ENCODE measurements at regions not wholly inside any gene's neighbourhood (a gene's known extent, or its start where the extent isn't known, plus 50 kb on each side); places are given as distances from the start of the nearest gene placed in this dataset.
"Not testable (repeated sequence)": the region's sequence is repeated elsewhere in the genome, so short reads cannot be mapped to it uniquely, and the experiment has no call there.

DNA sequence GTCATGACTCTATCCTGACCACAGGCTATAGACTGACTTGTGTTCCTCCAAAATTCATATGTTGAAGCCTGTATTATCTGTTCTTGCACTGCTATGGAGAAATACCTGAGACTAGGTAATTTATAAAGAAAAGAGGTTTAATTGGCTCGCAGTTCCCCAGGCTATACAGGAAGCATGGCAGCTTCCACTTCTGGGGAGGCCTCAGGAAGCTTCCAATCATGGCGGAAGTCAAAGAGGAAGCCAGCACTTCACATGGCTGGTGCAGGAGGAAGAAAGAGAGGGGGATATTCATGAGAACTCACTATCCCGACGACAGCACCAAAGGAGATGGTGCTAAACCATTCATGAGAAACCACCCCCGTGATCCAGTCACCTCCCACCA lies 84.3 kb upstream of the KDM7A start:
- no peak overlapping the region for H3K27ac ChIP-seq (replicated peaks in 1 of 4)
- no peaks in the 10 kb centered on the region for H3K4me1 ChIP-seq
- H3K36me3 ChIP-seq = no peaks in the 10 kb centered on the region
- TF ChIP-seq CTCF (IDR thresholded peaks at IDR 0.05) (no peak), EP300 (IDR thresholded peaks at IDR 0.05) (no peak), POLR2A (IDR thresholded peaks at IDR 0.05; ENCODE audit: low read depth) (no peak), POLR2AphosphoS5 (IDR thresholded peaks at IDR 0.05) (no peak)
- no peak for DNase-seq (ENCODE audit: extremely low spot score)
- intact Hi-C loops (cut with DNase I) = no loop called here
- H3K9me3 ChIP-seq = no peaks in the 10 kb centered on the region
- H3K27me3 ChIP-seq = no peaks in the 10 kb centered on the region
- 70% methylated on average over 5 of the region's 5 CpGs for WGBS
- no peak overlapping the region for H3K4me3 ChIP-seq

GRCh38 chr7:140260352-140261104 lies 83.7 kb upstream of the KDM7A start:
- 47% methylated on average over 10 of the region's 10 CpGs for WGBS
- TF ChIP-seq CTCF (IDR thresholded peaks at IDR 0.05) = no peak
- no peak for TF ChIP-seq POLR2AphosphoS5 (IDR thresholded peaks at IDR 0.05)
- TF ChIP-seq EP300 (IDR thresholded peaks at IDR 0.05) = no peak
- no peaks in the 10 kb centered on the region for H3K4me1 ChIP-seq
- no peak overlapping the region for H3K4me3 ChIP-seq
- no peaks in the 10 kb centered on the region for H3K36me3 ChIP-seq
- no peaks in the 10 kb centered on the region for H3K9me3 ChIP-seq
- H3K27me3 ChIP-seq = no peaks in the 10 kb centered on the region
- no peak overlapping the region for H3K27ac ChIP-seq (replicated peaks in 1 of 4)
- intact Hi-C loops (cut with DNase I) = no loop called here
- no peak for DNase-seq (ENCODE audit: extremely low spot score)

DNA sequence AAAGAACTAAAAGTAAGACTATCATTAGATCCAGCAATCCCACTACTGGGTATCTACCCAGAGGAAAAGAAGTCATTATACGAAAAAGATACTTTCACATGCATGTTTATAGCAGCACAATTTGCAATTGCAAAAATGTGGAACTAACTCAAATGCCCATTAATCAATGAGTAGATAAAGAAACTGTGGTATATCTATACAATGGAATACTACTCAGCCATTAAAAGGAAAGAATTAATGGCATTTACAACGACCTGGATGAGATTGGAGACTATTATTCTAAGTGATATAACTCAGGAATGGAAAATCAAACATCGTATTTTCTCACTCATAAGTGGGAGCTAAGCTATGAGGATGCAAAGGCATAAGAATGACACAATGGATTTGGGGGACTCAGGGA lies 80.5 kb upstream of the KDM7A start:
- not testable (repeated sequence) for H3K9me3 ChIP-seq

DNA sequence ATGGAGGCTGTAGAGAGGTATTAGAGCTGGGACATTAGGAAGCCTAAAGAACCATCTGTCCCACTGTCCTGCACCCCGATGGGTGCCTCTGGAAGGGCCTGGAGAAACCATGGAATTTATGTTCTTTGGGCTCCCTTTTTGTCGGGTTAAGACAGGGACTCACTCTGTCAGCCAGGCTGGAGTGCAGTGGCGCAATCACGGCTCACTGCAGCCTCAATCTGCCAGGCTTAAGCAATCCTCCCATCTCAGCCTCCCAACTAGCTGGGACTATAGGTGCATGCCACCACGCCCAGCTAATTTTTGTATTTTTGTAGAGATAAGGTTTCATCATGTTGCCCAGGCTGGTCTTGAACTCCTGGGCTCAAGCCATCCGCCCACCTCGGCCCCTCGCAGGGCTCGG lies 78.2 kb upstream of the KDM7A start:
- H3K36me3 ChIP-seq; H3K4me3 ChIP-seq; H3K27me3 ChIP-seq; H3K4me1 ChIP-seq; intact Hi-C loops (cut with DNase I); DNase-seq (ENCODE audit: extremely low spot score); H3K27ac ChIP-seq (replicated peaks in 1 of 4); H3K9me3 ChIP-seq: not testable (repeated sequence)
- WGBS = 90% methylated on average over 9 of the region's 9 CpGs

More for the DNA sequence above, 80.5 kb upstream of the KDM7A start:
- H3K4me1 ChIP-seq; intact Hi-C loops (cut with DNase I); DNase-seq (ENCODE audit: extremely low spot score); H3K4me3 ChIP-seq; H3K36me3 ChIP-seq; H3K27ac ChIP-seq (replicated peaks in 1 of 4); H3K27me3 ChIP-seq: not testable (repeated sequence)
- 84% methylated on average over 3 of the region's 3 CpGs for WGBS

DNA sequence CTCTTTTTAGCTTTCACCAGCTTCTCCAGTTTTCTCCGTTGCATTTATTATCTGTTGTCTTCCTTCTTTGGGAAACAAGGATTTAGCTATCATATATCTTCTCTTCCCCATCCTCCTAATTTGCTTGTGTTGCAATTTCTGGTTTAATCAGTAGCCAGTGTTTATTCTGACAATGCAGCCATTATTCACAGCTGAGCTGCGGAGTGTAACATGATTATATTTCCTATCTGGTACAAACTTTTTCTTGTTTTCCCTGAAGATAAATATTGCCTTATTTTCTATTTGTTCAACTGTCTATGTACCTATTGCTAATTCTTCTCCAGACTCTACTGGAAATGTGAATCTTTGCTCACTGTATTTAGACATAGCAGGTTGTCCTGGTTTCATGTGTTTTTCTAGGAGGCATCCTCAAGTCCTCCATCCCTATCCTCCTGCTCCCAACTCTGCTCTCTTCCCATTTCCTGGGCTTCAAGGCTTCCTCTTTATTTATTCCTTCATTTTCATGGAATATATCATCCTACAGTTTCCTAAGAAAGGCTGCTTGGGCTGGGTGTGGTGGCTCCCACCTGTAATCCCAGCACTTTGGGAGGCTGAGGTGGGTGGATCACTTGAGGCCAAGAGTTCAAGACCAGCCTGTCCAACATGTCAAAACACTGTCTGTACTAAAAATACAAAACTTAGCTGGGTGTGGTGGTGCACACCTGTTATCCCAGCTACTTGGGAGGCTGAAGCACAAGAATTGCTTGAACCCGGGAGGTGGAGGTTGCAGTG lies 72.4 kb upstream of the KDM7A start:
- intact Hi-C loops (cut with DNase I) = no loop called here
- no peak overlapping the region for H3K4me3 ChIP-seq
- no peaks in the 10 kb centered on the region for H3K36me3 ChIP-seq
- TF ChIP-seq POLR2A (IDR thresholded peaks at IDR 0.05; ENCODE audit: low read depth) = no peak
- WGBS = 83% methylated on average over 3 of the region's 3 CpGs
- H3K27ac ChIP-seq (replicated peaks in 1 of 4) = no peak overlapping the region
- DNase-seq (ENCODE audit: extremely low spot score) = no peak
- H3K4me1 ChIP-seq = no peaks in the 10 kb centered on the region
- no peaks in the 10 kb centered on the region for H3K27me3 ChIP-seq
- no peaks in the 10 kb centered on the region for H3K9me3 ChIP-seq

- no peak overlapping the region for H3K27ac ChIP-seq (replicated peaks in 1 of 4)
- no peaks in the 10 kb centered on the region for H3K36me3 ChIP-seq
- H3K27me3 ChIP-seq = no peaks in the 10 kb centered on the region
- TF ChIP-seq POLR2AphosphoS5 (IDR thresholded peaks at IDR 0.05) = no peak
- no peak for TF ChIP-seq EP300 (IDR thresholded peaks at IDR 0.05)
- no peak for TF ChIP-seq POLR2A (IDR thresholded peaks at IDR 0.05; ENCODE audit: low read depth)
- TF ChIP-seq CTCF (IDR thresholded peaks at IDR 0.05) = no peak
- no peak overlapping the region for H3K4me3 ChIP-seq
- 62% methylated on average over 3 of the region's 3 CpGs for WGBS
- DNase-seq (ENCODE audit: extremely low spot score) = no peak
- H3K4me1 ChIP-seq = no peaks in the 10 kb centered on the region
- intact Hi-C loops (cut with DNase I) = no loop called here
- no peaks in the 10 kb centered on the region for H3K9me3 ChIP-seq
Observed at GRCh38 chr7:140247559-140247958, 70.8 kb upstream of the KDM7A start.
